NCI-H1694 treated with DMSO at 0.1 percent for 48 hours (cell line): ENCODE measurements at regions not wholly inside any gene's neighbourhood (a gene's known extent, or its start where the extent isn't known, plus 50 kb on each side); places are given as distances from the start of the nearest gene placed in this dataset.
"Not testable (repeated sequence)": the region's sequence is repeated elsewhere in the genome, so short reads cannot be mapped to it uniquely, and the experiment has no call there.

Experiments
- DNase-seq: peaks from one replicate; lab custom pipeline; 2025; lab: John Stamatoyannopoulos, UW

DNA sequence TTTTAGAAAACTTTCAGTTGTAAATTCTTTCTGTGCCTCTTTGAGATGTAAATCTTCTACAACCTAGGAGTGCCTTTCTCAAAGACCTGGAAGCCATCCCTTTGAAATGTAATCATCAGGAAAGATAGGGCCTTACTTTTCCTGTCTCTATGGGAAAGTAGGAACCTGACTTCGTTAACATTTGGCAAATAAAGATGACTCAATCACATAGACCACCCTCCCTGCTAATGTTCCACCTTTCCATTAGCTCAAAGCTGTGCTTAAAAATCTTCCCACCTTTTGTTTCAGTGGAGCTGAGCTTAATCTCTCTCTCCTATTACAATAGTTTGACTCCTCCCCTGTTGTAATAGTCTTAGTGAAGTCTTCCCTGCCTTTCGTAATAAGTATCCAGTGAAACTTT, 247.7 kb downstream of the OLFM4 start:
- DNase-seq, result no peak

DNA sequence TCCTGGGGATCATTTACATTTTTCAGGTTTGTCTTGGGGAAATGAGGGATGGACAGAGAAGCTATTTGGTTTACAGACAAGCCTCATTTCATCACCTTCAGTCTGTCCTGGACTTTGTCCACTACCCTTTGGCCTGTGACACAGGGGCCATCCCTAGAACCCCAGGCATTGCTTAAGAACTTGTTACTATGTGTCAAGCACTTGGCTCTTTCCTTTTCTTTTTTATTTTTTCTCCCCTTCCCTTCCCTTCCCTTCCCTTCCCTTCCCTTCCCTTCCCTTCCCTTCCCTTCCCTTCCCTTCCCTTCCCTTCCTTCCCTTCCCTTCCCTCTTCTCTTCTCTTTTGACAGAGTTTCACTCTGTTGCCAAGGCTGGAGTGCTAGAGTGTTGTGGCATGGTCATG, 253.1 kb downstream of the OLFM4 start:
- DNase-seq, result no peak

DNA sequence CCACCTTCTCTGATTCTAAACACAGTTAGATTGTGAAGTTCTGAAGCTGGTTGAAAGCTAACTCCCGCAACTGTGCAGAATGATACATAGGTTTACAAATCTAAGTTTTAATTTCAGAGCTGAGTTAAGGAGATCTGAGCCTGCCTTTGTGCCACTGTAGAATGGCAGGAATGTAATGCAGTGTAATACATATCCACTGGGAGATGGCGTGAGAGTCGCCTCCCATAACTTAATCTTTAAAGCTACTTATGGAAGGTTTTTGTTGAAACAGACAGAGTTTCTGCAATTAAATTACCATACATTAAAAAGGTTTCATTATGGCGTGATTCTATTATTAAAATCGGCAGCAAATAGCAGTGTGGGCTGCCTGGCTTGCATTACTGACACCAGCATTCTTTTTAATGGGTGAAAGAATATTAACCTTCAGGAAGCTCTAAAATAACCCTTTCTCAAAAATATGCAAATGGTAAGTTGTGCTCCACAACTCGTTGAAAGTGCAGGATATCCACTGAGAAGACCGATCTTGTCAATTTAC, 257.4 kb downstream of the OLFM4 start:
- no peak for DNase-seq

DNA sequence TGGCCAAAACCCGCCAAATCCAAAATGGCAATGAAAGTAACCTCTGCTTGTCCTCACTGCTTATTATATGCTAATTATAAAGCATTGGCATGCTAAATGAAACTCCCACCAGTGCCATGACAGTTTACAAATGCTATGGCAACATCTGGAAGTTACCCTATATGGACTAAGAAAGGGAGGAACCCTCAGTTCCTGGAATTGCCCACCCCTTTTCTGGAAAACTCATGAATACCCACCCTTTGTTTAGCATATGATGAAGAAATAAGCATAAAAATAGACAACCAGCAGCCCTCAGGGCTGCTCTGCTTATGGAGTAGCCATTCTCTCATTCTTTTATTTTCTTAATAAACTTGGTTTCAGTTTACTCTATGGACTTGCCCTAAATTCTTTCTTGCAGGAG, 269.8 kb downstream of the OLFM4 start:
- DNase-seq, result no peak

DNA sequence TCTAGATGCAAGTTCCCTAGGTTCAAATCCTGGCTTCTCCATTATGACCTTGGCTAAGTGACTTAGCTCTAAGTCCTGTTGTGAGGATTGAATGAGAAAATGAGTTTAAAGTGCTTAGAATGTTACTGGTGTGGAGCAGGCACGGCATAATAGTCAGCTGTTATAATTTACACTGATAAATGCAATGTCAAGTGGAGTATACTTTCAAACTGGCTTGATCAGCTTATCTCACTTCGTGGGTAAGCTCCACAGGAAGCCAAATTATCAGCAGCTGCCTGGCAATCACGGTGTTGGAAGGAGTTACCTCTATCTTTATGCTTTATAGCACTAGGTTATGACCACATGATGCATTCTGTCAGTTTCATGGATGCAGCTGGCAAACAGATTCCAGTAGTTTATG, 272.8 kb downstream of the OLFM4 start:
- no peak for DNase-seq

DNA sequence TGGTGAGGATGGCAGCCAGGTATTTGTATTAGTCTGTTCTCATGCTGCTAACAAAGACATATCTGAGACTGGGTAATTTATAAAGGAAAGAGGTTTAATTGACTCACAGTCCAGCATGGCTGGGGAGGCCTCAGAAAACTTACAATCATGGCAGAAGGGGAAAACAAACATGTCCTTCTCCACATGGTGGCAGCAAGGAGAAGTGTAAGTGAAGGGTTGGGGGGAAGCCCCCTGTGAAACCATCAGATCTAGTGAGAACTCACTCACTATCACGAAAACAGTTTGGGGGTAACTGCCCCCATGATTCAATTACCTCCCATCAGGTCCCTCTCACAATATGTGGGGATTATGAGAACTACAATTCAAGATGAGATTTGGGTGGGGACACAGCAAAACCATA, 276.8 kb downstream of the OLFM4 start:
- DNase-seq, result not testable (repeated sequence)

DNA sequence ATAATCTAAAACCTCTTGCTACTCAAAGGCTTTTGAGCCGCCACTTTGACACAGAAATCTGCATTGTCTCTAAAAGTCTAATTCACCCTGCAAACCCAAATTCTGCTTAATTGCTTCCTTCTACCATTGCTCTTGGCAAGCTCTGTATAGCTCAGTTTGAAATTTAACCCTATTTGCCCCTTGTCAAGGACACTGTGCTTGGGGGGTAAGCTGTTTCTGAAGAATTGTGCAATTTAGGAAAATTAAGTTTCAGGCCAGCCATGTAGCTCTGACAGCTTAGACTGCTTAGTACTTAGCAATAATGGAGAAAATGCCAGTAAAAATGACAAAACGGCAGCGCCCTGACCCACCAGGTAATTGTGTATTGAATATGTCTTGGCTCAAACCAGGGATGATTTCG, 282.2 kb downstream of the OLFM4 start:
- no peak for DNase-seq

DNA sequence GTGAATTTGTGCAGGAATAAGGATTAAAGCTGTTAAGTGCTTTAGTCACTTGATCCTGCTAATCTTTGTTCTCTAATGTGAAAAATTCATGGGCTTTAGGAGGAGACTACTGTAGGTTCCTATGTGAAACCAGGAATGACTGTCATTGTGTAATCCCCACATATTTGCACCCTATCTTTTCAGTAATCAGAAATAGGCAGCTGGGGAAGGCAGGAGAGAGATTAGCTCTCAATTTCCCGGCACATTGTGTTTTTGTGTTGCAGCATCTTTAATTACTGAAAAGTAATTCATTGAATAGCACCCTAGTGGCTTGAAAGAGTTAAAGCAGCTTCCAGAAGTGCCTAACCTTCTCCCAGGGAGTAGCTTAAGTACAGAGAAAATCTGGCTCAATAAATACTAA, 282.9 kb downstream of the OLFM4 start:
- no peak for DNase-seq

DNA sequence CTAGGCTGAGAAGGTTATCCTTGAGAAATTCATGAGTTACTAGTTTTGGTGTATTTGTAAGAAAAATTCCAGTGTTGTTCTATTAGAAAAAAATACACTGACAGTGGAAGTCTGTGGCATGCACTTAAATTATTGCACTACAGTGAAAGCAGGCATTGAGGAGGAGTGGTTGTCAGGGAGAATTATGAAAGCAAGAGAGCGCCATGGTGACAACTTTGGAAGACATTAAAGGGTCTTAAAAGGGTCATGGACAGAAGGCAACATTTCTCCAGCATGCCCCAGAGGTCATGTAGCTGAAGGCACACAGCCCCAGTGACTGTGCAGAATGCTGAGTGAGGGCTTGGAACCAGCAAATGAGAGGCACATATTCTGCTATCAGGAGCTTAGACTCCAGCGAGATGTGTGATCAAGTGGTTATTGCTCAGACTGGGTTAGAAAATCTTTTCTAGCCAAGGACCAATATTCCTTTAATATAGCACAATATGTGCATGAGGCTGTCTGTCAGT, 292.7 kb downstream of the OLFM4 start:
- no peak for DNase-seq

DNA sequence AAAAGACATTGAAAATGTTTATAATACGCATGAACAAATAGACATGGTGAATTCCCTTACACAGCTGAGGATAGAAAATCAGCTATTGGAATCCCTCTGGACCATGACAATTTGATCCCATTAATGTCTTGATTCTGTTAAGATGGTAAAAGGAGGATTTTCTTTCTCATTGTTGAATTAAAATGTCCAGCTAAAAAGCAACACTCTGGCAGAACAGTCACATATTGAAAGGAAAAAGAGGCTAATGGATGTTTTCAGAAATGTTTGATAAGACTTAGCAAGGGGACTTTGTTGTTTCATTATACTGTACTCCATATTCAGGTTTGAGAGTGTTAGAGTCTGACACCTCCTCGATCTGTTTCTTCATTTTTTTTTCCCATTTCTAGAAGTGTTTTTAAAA, 296.0 kb downstream of the OLFM4 start:
- DNase-seq, result no peak

DNA sequence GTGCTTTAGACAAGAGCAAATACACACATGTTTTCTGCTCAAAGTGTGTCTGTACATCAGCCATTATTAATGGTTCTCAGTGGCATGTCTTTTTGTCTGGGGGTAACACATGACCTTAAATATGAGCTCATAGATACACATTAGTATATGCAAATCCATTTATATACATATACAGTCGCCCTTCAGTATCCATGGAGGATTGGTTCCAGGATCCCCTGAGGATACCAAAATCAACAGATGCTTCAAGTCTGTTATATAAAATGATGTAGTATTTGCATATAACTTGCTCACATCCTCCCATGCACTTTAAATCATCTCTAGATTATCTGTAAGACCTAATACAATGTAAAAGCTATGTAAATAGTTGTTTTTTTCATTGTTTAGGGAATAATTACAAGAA, 298.1 kb downstream of the OLFM4 start:
- no peak for DNase-seq

DNA sequence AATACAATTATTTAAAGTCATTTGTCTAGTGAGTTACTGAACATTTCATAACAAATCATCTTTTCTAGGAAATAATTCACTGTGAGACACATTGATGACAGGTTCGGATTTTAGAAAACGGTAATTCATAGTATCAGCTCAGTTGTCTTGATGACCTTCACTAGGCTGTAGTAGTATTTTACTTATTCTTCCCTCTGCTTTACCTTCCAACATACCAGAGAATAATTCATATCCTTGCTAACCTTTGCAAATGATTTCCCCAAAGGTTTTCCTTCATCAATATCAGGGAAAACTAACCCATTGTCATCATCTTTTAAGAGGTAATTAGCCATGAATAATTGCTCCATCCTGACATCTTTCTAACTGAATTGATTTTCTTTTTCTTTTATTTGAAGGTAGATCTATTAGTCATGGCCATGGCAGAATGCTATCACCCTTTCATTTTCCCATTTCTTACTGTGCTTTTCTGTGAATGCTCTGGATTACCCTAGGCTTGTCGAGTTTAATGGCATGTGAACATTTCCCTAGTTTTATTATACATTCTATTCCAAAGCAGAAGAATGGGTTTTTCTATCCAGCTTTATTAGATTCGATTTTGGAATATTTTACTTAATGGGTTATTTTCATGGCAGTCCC, 299.2 kb downstream of the OLFM4 start:
- DNase-seq, result no peak

DNA sequence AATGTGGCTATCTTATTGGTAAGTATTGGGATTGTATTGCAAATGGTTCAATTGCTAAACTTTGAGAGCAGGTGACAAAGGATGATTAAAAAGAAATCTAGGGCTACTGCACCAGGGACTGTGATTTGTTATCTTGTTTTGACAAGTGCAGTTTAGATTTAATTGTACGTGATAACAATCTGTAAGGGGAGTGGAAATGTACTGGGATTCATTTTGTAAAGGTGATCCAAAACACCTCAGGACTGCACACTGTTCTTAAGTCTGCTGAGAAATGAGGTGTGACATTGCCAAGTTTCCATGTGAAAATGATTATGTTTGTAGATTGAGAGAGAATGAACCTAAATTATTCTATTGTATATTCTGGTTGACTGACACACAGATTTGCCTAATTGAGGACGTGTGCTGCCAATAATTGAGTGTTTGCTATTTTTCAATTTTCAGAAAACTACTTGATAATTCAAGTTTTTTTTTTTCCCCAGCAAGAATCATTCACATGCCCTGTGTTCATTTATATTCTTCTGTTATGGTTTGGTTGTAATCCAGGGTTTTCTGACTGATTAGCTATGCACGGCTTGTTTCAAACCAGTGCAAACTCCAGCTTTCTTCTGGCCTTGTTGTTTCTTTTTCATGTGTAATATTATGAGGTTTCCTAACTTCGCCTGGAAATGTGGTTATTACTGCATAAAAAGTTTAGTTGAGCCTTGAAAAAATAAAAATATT, 308.0 kb downstream of the OLFM4 start:
- DNase-seq, result no peak

DNA sequence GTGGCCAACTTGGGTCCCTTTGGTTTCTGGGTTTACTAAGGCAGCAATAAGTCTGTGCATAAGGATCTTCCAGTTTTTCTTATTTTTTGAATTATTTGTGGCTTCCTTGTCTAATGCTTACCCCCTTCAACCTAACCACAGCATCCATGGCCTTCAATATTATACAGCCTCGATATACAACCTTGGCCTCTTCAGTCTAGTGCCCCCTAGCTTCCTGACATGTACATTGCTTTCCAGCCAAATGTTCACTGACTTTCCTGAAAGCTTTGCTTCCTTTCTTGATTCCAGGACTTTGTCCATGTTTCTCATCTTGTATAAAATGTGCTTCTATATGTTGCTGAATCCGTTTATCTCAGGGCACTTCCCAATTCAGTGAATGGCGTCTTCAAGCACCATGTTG, 310.1 kb downstream of the OLFM4 start:
- no peak for DNase-seq

DNA sequence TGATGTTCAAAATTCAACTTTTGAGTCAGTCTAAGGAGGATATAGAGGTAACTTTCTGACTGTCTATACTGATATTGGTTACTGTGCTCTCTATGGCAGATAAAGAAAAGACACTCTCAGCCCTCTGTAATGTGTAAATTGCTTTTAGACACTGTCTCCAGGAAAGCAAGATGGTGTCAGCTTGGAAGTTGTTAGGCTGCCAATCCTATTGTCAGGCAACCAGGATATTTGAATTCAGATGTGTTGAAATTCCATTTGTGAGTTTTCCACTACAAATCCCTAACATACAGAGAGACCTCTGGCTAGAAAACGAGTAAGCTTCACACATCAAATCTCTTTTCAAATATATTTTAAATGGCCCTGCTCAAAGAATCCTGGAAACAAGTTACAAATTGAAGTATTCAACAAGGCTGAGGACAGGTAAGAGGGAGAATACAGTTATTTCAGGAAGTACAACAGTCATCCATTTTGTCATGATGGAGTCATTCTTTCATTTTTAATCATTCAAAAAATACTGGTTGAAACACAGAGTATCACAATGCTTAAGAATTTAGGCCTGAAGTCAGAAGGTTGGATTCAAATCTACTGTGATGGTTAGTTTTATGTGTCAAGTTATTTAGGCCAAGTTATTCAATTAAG, 312.0 kb downstream of the OLFM4 start:
- no peak for DNase-seq

DNA sequence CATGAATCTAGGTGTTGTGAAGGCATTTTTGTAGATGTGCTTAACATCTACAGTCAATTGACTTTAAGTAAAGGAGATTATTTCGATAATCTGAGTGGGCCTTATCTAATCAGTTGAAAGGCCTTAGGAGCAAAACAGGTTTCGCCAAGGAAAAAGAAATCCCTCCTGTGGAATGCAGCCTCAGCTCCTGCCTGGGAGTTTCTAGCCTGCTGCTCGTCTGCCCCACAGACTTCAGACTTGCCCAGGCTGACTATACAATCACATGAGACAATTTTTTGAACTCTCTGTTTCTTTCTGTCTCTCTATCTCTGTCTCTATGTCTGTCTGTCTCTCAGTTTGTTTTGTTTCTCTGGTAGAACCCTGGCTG, 312.5 kb downstream of the OLFM4 start:
- DNase-seq, result no peak

DNA sequence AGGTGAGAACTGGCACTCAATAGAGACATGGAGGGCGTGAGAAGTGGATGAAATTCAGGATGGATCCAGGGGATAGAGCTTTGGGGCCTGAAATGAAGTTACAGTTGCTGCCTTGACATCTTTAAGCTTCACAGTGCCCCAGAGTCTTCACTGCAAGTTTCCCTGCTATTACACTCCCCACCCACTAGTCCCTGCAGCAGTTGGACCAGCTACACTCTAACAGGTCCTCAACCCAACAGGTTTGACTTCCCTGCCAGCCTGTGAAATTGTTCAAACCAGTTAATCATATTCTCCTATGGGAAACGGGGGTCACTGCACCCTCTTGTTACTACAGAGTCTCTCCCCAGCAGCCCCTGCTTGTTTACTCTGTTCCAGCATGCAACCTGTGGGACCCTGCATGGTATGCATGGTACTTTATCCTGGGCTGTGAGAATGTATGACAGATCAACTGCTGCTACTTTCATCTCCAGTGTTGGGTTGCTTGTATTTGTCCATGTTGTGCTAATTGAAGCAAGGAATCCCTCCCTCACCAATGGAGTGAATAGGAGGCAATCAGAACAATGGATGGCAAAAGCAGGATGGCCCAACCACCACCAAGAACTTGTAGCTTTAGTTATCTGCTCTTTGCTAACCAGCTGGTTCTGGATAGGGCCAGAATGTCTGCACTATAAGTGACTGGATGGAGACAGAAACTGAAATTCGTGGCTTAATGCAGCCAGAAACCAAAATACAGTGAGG, 314.2 kb downstream of the OLFM4 start:
- DNase-seq, result no peak

DNA sequence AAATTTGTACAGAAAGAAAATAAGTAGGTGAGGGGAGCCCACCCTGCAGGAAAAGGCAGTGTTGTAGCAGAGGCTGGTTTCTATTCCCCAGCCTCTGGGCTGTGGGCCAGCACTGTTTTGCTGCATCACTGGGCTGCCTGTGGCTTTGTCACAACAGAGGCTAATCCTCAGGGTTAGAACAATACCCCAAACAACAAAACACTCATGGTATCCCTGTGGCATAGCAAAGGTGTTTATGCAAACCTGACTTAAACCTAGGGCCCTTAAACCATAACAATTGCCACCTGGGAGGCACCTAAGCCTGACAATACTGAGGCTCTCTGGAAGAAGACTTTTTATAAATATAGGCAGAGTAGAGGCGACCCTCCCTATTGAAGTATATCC, 314.7 kb downstream of the OLFM4 start:
- DNase-seq, result no peak

DNA sequence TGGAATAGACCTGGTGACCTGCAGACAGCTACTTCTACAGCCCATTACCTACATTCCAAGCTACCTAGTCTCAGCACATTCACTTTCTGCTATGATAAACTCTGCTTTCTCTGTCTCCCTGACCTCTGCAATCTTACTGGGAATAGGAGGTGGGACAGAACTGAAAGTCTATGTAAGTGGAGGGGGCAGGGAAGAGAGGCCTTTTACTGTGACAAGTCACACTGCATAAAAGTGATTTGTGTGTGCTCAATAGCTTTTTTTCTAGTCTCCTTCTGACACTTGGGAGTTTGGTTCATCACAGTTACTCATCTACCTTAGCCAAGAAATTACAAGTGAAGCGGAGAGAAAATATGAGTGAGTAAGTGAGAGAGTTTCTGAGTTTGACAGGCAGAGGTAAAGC, 322.4 kb downstream of the OLFM4 start:
- no peak for DNase-seq

DNA sequence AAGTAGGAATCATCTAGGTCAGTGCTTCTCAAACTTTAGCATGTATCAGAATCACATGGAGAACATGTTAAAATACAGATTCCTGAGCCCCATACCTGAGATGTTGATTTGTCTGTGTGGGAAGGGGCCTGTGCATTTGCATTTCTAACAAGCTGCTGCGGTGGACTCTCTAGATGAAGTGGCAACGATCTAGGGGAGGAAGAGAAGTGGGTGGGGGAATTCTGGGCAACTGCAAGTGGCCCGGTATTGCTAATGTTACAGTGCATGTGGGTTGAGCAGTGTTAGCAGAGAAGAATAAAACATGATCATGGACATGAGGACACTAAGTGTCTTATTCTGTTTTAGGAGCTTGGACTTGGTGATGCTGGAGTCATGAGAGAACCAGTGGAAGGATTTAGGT, 329.0 kb downstream of the OLFM4 start:
- no peak for DNase-seq

DNA sequence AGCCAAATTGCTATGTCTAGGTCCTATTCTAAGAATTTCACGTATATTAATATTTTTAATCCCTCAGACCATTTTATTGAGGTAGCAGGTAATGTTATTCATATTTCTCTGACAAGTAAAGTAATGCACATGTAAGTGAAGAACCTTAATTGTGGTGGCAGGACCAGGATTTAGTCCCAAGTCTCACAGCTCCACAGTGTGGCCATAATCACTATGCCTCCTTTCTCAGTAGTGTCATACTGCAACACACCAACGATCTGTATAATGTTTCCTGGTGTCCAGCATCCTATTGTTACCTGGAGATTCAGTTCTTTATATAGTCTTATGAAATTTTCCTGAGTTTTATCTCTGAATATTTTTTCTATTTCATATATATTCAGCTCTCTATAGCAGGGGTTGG, 340.3 kb downstream of the OLFM4 start:
- DNase-seq, result no peak

DNA sequence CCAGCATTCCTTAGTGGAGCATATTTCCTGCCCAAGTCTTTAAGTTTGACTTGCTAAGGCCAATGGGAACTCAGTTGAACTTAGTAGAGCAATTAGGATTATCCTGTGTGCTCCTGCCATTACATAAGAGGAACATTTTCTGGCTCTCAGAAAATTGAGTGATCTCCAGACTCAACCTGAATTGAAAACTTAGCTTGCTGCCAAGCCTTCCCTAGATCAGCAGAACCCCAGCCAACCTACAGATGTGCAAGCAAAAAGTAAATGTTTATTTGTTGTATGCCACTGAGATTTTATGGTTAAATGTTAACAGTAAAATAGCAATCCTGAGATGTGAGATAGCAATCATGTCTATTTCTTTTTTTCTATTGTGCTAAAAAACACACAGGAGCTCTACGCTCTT, 350.9 kb downstream of the OLFM4 start:
- DNase-seq, result no peak

DNA sequence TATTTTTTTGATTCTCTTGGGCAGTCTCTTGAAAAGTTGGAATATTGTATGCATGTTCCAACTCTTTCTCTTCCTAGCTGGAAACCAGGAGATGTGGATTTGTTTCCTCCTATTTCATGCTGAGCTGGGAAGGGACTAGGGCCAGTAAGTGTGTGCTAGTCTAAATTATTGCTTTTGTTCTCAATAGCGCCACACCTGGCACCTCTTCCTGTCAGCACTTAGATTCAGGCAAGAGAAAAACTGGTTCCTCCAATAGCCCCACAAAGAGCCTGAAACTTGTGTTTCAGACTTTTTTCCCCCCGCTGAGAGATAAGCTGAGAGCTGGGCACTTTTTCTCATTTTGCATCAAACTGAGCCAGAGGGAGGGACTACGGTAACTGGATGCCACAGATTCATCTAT, 353.4 kb downstream of the OLFM4 start:
- no peak for DNase-seq
